HCT116 (cell line): ENCODE measurements at regions not wholly inside any gene's neighbourhood (a gene's known extent, or its start where the extent isn't known, plus 50 kb on each side); places are given as distances from the start of the nearest gene placed in this dataset.

Source experiments
- ATAC-seq: fragments of 200-7000 bp; cut with Tn5 transposase; 2 replicates; pipeline ENCODE4 v1.9.1; 2020; ENCODE audit warnings: mild to moderate bottlenecking, moderate library complexity
- BruUV-seq: library from RNA; stranded (reverse); fragments of 400-500 nt; replicated peaks from 2 replicates; lab custom pipeline; 2021; lab: Mats Ljungman, UMichigan
- CTCF ChIA-PET: fragments of 300-600 bp; sonication (Branson Sonifier 250); formaldehyde crosslinking; loops from one replicate; lab custom pipeline; 2021; ENCODE audit warnings: antibody characterized with exemption; lab: Charles Lee
- POLR2A ChIA-PET: fragments of 300-600, 350-600 bp; sonication (Branson Sonifier 250); formaldehyde crosslinking; loops from one replicate; lab custom pipeline; 2021; ENCODE audit warnings: antibody characterized with exemption; lab: Charles Lee
- RAD21 ChIA-PET, 2 experiments: fragments of 300-600 bp; sonication (Branson Sonifier 250); formaldehyde crosslinking; loops; one replicate each; lab custom pipeline; 2023; ENCODE audit warnings: low total read pairs in 2 of 2; ENCODE audit not compliant: uncharacterized antibody in 2 of 2, unreplicated experiment in 2 of 2, low non-redundant PET in 1 of 2; lab: Charles Lee
- DNase-seq: peaks from one replicate; pipeline ENCODE4 v3.0.0-alpha.2; 2010; ENCODE audit warnings: low read depth, low spot score
- H2AFZ ChIP-seq: fragments of 200-600 bp; shearing (Covaris generic), sonication (generic); 2 replicates; pipeline ENCODE4 v1.6.1; 2017; ENCODE audit warnings: low read depth, mixed run types, mixed read lengths, antibody characterized with exemption, low read length; ENCODE audit not compliant: poor library complexity, severe bottlenecking
- H3K27ac ChIP-seq: 2 replicates; pipeline ENCODE4 v1.5.1; 2012; ENCODE audit warnings: low read depth, low read length
- H3K27me3 ChIP-seq: fragments of 200-600 bp; sonication (generic); 2 replicates; pipeline ENCODE4 v1.6.1; 2016; ENCODE audit warnings: mixed run types, low read length, mixed read lengths; ENCODE audit not compliant: insufficient read depth
- H3K36me3 ChIP-seq, 2 experiments: fragments of 200-500 bp in 1 of 2; fragments of 200-600 bp in 1 of 2; sonication (Bioruptor generic) in 1 of 2; sonication (generic) in 1 of 2; 2 replicates each; pipeline versions ENCODE4 v1.5.1 to v1.6.1; 2014 to 2016; ENCODE audit warnings: low read length in 2 of 2, inconsistent platforms in 1 of 2, mixed read lengths in 1 of 2, mixed run types in 1 of 2; ENCODE audit not compliant: insufficient read depth in 2 of 2, control insufficient read depth in 1 of 2
- H3K4me1 ChIP-seq, 2 experiments: fragments of 200-600 bp in 1 of 2; sonication (generic) in 1 of 2; 2 replicates each; pipeline versions ENCODE4 v1.5.1 to v1.6.1; 2012 to 2017; ENCODE audit warnings: low read length in 2 of 2, inconsistent platforms in 1 of 2, mild to moderate bottlenecking in 1 of 2, mixed read lengths in 1 of 2, mixed run types in 1 of 2, moderate library complexity in 1 of 2; ENCODE audit not compliant: insufficient read depth in 2 of 2, control insufficient read depth in 1 of 2
- H3K4me2 ChIP-seq: fragments of 200-600 bp; sonication (generic); 2 replicates; pipeline ENCODE4 v1.6.1; 2017; ENCODE audit warnings: mixed run types, low read length, mixed read lengths
- H3K4me3 ChIP-seq, 2 experiments: fragments of 200-600 bp in 1 of 2; sonication (generic) in 1 of 2; replicated peaks in 1 of 2; 2 replicates each; pipeline ENCODE4 v1.5.1; 2011 to 2016; ENCODE audit warnings: low read length in 2 of 2, control low read depth in 1 of 2, low read depth in 1 of 2, mild to moderate bottlenecking in 1 of 2, mixed read lengths in 1 of 2, mixed run types in 1 of 2
- H3K79me2 ChIP-seq: fragments of 200-600 bp; sonication (generic); 2 replicates; pipeline ENCODE4 v1.6.1; 2017; ENCODE audit warnings: mild to moderate bottlenecking, mixed run types, low read length, moderate library complexity, mixed read lengths; ENCODE audit not compliant: insufficient read depth
- H3K9ac ChIP-seq: fragments of 200-600 bp; sonication (generic); 2 replicates; pipeline ENCODE4 v1.6.1; 2016; ENCODE audit warnings: low read length, mixed read lengths
- H3K9me2 ChIP-seq: fragments of 200-600 bp; sonication (generic), shearing (Covaris generic); 2 replicates; pipeline ENCODE4 v1.6.1; 2017; ENCODE audit warnings: mixed run types, mild to moderate bottlenecking, moderate library complexity; ENCODE audit not compliant: insufficient read depth
- H3K9me3 ChIP-seq, 2 experiments: fragments of 200-500 bp in 1 of 2; fragments of 200-600 bp in 1 of 2; sonication (Bioruptor generic) in 1 of 2; sonication (generic) in 1 of 2; 2 replicates each; pipeline ENCODE4 v1.6.1; 2014 to 2017; ENCODE audit warnings: low read length in 2 of 2, mixed read lengths in 2 of 2, inconsistent platforms in 1 of 2, low read depth in 1 of 2, mild to moderate bottlenecking in 1 of 2, mixed run types in 1 of 2, moderate library complexity in 1 of 2; ENCODE audit not compliant: control insufficient read depth in 1 of 2, insufficient read depth in 1 of 2
- H4K20me1 ChIP-seq: fragments of 200-600 bp; sonication (generic), shearing (Covaris generic); 2 replicates; pipeline ENCODE4 v1.6.1; 2017; ENCODE audit warnings: mixed run types, mild to moderate bottlenecking, moderate library complexity; ENCODE audit not compliant: insufficient read depth
- CEBPB ChIP-seq: IDR thresholded peaks from 2 replicates; pipeline ENCODE4 v1.6.1; 2012; ENCODE audit warnings: low read depth
- EGR1 ChIP-seq: IDR thresholded peaks from 2 replicates; pipeline ENCODE4 v1.6.1; 2012; ENCODE audit warnings: low read depth
- ELF1 ChIP-seq: IDR thresholded peaks from 2 replicates; pipeline ENCODE4 v1.6.1; 2012; ENCODE audit warnings: low read depth, borderline replicate concordance
- EZH2 ChIP-seq: fragments of 200-600 bp; sonication (generic); IDR thresholded peaks from 2 replicates; pipeline ENCODE4 v1.6.1; 2017; ENCODE audit warnings: antibody characterized with exemption, mixed run types
- EZH2phosphoT487 ChIP-seq: fragments of 200-600 bp; IDR thresholded peaks from 2 replicates; pipeline ENCODE4 v1.6.1; 2018; ENCODE audit warnings: antibody characterized with exemption, borderline replicate concordance
- JUND ChIP-seq: IDR thresholded peaks from 2 replicates; pipeline ENCODE4 v1.6.1; 2012
- POLR2A ChIP-seq: IDR thresholded peaks from 2 replicates; pipeline ENCODE4 v1.7.0; 2011; ENCODE audit warnings: borderline replicate concordance; ENCODE audit not compliant: insufficient read depth, insufficient read length; ENCODE audit errors: extremely low read depth
- RAD21 ChIP-seq: IDR thresholded peaks from 2 replicates; pipeline ENCODE4 v1.6.1; 2012; ENCODE audit warnings: low read depth, mild to moderate bottlenecking
- SP1 ChIP-seq: IDR thresholded peaks from 2 replicates; pipeline ENCODE4 v1.6.1; 2012; ENCODE audit warnings: low read depth
- SRF ChIP-seq: IDR thresholded peaks from 2 replicates; pipeline ENCODE4 v1.6.1; 2012; ENCODE audit warnings: low read depth
- TCF7L2 ChIP-seq: IDR thresholded peaks from 2 replicates; pipeline ENCODE4 v1.7.0; 2011; ENCODE audit warnings: borderline replicate concordance, inconsistent platforms; ENCODE audit not compliant: insufficient read depth, insufficient read length; ENCODE audit errors: extremely low read depth
- YY1 ChIP-seq: IDR thresholded peaks from 2 replicates; pipeline ENCODE4 v1.6.1; 2011; ENCODE audit warnings: low read length, low read depth, moderate library complexity, mild to moderate bottlenecking; ENCODE audit not compliant: insufficient replicate concordance; ENCODE audit errors: extremely low read depth
- ZFX ChIP-seq: fragments of 450-650 bp; IDR thresholded peaks from 2 replicates; pipeline ENCODE4 v1.6.1; 2017
- ZNF274 ChIP-seq: fragments of 200-500 bp; sonication (Bioruptor generic); IDR thresholded peaks from 2 replicates; pipeline ENCODE4 v1.6.1; 2014; ENCODE audit warnings: mild to moderate bottlenecking, low read depth, low read length, inconsistent platforms
- intact Hi-C: fragments of 100-400 bp; cut with micrococcal nuclease; formaldehyde crosslinking; loops from 2 replicates; pipeline ENCODE4 v1.10.0; 2022
- TF ChIP-seq, protein P1 (sequence below): IDR thresholded peaks from 2 replicates; pipeline ENCODE4 v1.6.1; 2012
- TF ChIP-seq, protein P2 (sequence below), 3 experiments: fragments of 200-600 bp in 1 of 3; sonication (generic) in 1 of 3; IDR thresholded peaks in 2 of 3; conservative IDR thresholded peaks in 1 of 3; 2 replicates each; pipeline ENCODE4 v1.5.1; 2012 to 2017; ENCODE audit warnings: low read depth in 2 of 3, low read length in 2 of 3, antibody characterized with exemption in 1 of 3, borderline replicate concordance in 1 of 3, control low read depth in 1 of 3, mild to moderate bottlenecking in 1 of 3, mixed read lengths in 1 of 3, mixed run types in 1 of 3, moderate library complexity in 1 of 3; ENCODE audit not compliant: insufficient read depth in 1 of 3
- TF ChIP-seq, protein P3 (sequence below): IDR thresholded peaks from 2 replicates; pipeline ENCODE4 v1.6.1; 2012
- TF ChIP-seq, protein P4 (sequence below): IDR thresholded peaks from 2 replicates; pipeline ENCODE4 v1.6.1; 2011; ENCODE audit warnings: mild to moderate bottlenecking, low read length, moderate library complexity; ENCODE audit not compliant: insufficient replicate concordance; ENCODE audit errors: extremely low read depth

DNA sequence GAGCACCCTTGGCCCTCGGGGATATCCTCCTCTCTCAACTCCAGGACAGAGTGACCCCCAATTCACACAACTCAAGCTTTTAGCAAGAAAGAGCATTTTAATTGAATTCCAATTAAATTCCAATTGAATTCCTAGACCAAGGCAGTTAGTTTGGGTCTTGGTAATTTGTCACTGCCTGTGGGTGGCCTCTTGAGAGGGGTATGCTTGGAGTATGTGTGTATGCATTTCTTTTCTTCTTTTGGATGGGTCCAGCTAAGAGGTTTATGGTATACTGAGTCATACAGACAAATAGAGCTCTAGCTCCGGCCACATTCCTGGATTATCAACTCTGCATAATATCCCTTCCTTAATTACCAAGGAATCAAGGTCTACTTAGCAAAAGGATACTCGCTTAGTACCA is 136.7 kb downstream of the PCTP start:
- TF ChIP-seq ZNF274 (no peak), TCF7L2 (no peak)
- TF ChIP-seq, protein P1, sequence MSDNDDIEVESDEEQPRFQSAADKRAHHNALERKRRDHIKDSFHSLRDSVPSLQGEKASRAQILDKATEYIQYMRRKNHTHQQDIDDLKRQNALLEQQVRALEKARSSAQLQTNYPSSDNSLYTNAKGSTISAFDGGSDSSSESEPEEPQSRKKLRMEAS, result no peak
- Histone ChIP-seq H3K36me3 (no peaks in the 10 kb centered on the region), H3K27me3 (no peaks in the 10 kb centered on the region; the same call in none of the 2 replicates), H3K4me2 (no peak overlapping the region), H3K9ac (no peak overlapping the region), H3K4me1 (no peaks in the 10 kb centered on the region), H4K20me1 (no peaks in the 10 kb centered on the region), H3K9me2 (no peaks in the 10 kb centered on the region), H3K79me2 (no peaks in the 10 kb centered on the region), H3K27ac (no peak overlapping the region), H3K4me3 (no peak overlapping the region), H3K9me3 (no peaks in the 10 kb centered on the region), H2AFZ (no peak overlapping the region)
- ChIA-PET RAD21 (no interaction called here), POLR2A (no interaction called here), CTCF (no interaction called here)
- no TSS peak for BruUV-seq
- ATAC-seq (no peak), DNase-seq (no peak)
- intact Hi-C loops, result no loop called here

DNA sequence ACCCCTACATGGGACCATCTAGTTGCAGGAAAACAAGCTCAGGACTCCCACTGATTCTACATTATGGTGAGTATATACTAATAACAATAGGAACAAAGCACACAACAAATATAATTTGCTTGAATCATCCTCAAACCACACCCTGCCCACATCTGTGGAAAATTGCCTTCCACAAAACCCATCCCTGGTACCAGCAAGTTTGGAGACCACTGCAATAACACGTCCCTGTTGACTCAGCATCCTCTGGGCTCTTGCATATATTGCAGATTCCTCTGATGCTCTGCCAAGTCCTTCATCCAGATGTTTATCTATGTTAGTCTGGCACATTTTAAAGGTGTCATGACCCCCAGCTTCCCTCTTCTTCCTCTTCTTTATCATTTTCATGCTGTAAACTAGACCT is 138.4 kb downstream of the PCTP start:
- Histone ChIP-seq H3K9me3 (no peaks in the 10 kb centered on the region), H3K27ac (no peak overlapping the region), H2AFZ (no peak overlapping the region), H3K4me1 (no peaks in the 10 kb centered on the region), H3K4me3 (no peak overlapping the region), H3K9me2 (no peaks in the 10 kb centered on the region), H3K9ac (no peak overlapping the region), H3K79me2 (no peaks in the 10 kb centered on the region), H3K36me3 (no peaks in the 10 kb centered on the region), H3K27me3 (no peaks in the 10 kb centered on the region; the same call in none of the 2 replicates), H4K20me1 (no peaks in the 10 kb centered on the region), H3K4me2 (no peak overlapping the region)
- CTCF ChIA-PET, result no interaction called here
- POLR2A ChIA-PET, result no interaction called here
- DNase-seq (no peak), ATAC-seq (no peak)
- no TSS peak for BruUV-seq
- RAD21 ChIA-PET, result no interaction called here
- intact Hi-C loops, result no loop called here
- TF ChIP-seq, protein P2, sequence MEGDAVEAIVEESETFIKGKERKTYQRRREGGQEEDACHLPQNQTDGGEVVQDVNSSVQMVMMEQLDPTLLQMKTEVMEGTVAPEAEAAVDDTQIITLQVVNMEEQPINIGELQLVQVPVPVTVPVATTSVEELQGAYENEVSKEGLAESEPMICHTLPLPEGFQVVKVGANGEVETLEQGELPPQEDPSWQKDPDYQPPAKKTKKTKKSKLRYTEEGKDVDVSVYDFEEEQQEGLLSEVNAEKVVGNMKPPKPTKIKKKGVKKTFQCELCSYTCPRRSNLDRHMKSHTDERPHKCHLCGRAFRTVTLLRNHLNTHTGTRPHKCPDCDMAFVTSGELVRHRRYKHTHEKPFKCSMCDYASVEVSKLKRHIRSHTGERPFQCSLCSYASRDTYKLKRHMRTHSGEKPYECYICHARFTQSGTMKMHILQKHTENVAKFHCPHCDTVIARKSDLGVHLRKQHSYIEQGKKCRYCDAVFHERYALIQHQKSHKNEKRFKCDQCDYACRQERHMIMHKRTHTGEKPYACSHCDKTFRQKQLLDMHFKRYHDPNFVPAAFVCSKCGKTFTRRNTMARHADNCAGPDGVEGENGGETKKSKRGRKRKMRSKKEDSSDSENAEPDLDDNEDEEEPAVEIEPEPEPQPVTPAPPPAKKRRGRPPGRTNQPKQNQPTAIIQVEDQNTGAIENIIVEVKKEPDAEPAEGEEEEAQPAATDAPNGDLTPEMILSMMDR (IDR thresholded peaks at IDR 0.05 in 2 of 3, conservative IDR thresholded peaks at IDR 0.05 in 1 of 3; ENCODE audit: borderline replicate concordance in 1 of 3, insufficient read depth in 1 of 3, low read depth in 2 of 3, low read length in 2 of 3), result no peak
- TF ChIP-seq EZH2 (no peak), SP1 (no peak), YY1 (no peak), EGR1 (no peak), ZNF274 (no peak), CEBPB (no peak), JUND (no peak), RAD21 (no peak), ZFX (no peak), SRF (no peak), TCF7L2 (no peak), ELF1 (no peak), EZH2phosphoT487 (no peak), POLR2A (no peak)
- TF ChIP-seq, protein P3, sequence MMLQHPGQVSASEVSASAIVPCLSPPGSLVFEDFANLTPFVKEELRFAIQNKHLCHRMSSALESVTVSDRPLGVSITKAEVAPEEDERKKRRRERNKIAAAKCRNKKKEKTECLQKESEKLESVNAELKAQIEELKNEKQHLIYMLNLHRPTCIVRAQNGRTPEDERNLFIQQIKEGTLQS, result no peak
- TF ChIP-seq, protein P4, sequence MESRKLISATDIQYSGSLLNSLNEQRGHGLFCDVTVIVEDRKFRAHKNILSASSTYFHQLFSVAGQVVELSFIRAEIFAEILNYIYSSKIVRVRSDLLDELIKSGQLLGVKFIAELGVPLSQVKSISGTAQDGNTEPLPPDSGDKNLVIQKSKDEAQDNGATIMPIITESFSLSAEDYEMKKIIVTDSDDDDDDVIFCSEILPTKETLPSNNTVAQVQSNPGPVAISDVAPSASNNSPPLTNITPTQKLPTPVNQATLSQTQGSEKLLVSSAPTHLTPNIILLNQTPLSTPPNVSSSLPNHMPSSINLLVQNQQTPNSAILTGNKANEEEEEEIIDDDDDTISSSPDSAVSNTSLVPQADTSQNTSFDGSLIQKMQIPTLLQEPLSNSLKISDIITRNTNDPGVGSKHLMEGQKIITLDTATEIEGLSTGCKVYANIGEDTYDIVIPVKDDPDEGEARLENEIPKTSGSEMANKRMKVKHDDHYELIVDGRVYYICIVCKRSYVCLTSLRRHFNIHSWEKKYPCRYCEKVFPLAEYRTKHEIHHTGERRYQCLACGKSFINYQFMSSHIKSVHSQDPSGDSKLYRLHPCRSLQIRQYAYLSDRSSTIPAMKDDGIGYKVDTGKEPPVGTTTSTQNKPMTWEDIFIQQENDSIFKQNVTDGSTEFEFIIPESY, result no peak
